A549 (cell line): ENCODE measurements at regions not wholly inside any gene's neighbourhood (a gene's known extent, or its start where the extent isn't known, plus 50 kb on each side); places are given as distances from the start of the nearest gene placed in this dataset.
A peak's percentile ranks its signal among the peaks of the same experiment; 100 is the strongest.

Source experiments
- ATAC-seq, 2 experiments: fragments of 200-7000 bp in 1 of 2; fragments of >200 bp in 1 of 2; cut with Nextera tagmentation in 1 of 2; cut with Tn5 transposase in 1 of 2; 3 replicates each; pipeline versions ENCODE4 v1.8.0 to v1.9.1; 2018 to 2020; ENCODE audit warnings: mild to moderate bottlenecking in 1 of 2, moderate library complexity in 1 of 2
- CTCF ChIA-PET: fragments of 300-600 bp; sonication (Branson Sonifier 250); formaldehyde crosslinking; extraction: SDS; loops from one replicate; lab custom pipeline; 2021; ENCODE audit warnings: antibody characterized with exemption, inconsistent platforms; lab: Yijun Ruan, JAX
- POLR2A ChIA-PET: fragments of 350-600 bp; formaldehyde crosslinking; extraction: SDS; loops from one replicate; lab custom pipeline; 2021; ENCODE audit warnings: antibody characterized with exemption, inconsistent platforms; lab: Yijun Ruan, JAX
- DNase-seq, 2 experiments: peaks; one replicate each; pipeline versions ENCODE4 v3.0.0 to v3.0.0-alpha.2; 2011 to 2016; ENCODE audit warnings: low read depth in 1 of 2, low spot score in 1 of 2
- FAIRE-seq: peaks from 2 replicates; lab custom pipeline; 2011; peaks lifted over from hg19 to GRCh38; lab: Jason Lieb, UNC
- H3K27ac ChIP-seq, 2 experiments: fragments of >200 bp; sonication (Bioruptor Twin); formaldehyde crosslinking; 3 replicates each; pipeline ENCODE4 v1.5.1; 2016 to 2017
- H3K4me1 ChIP-seq: fragments of >200 bp; sonication (Bioruptor Twin); formaldehyde crosslinking; 3 replicates; pipeline ENCODE4 v1.6.1; 2016
- H3K4me2 ChIP-seq: fragments of >200 bp; sonication (Bioruptor Twin); formaldehyde crosslinking; 3 replicates; pipeline ENCODE4 v1.6.1; 2016
- H3K4me3 ChIP-seq: fragments of >200 bp; sonication (Bioruptor Twin); formaldehyde crosslinking; 3 replicates; pipeline ENCODE4 v1.5.1; 2016
- H3K9me3 ChIP-seq: fragments of >200 bp; sonication (Bioruptor Twin); formaldehyde crosslinking; 3 replicates; pipeline ENCODE4 v1.6.1; 2016
- BCL3 ChIP-seq: fragments of >200 bp; sonication (Bioruptor Twin); formaldehyde crosslinking; IDR thresholded peaks from 3 replicates; pipeline ENCODE4 v1.6.1; 2016
- BHLHE40 ChIP-seq: IDR thresholded peaks from 2 replicates; pipeline ENCODE4 v1.6.1; 2012; ENCODE audit warnings: low read depth, low read length, inconsistent platforms
- CEBPB ChIP-seq, 2 experiments: fragments of >200 bp in 1 of 2; sonication (Bioruptor Twin) in 1 of 2; formaldehyde crosslinking in 1 of 2; IDR thresholded peaks; 2 replicates each; pipeline ENCODE4 v1.6.1; 2012 to 2016
- CHD2 ChIP-seq: fragments of 150-350 bp; IDR thresholded peaks from 2 replicates; pipeline ENCODE4 v1.6.1; 2014; ENCODE audit warnings: low read length; ENCODE audit not compliant: partially characterized antibody
- CHD4 ChIP-seq: fragments of 200-600 bp; sonication (generic); IDR thresholded peaks from 2 replicates; pipeline ENCODE4 v1.6.1; 2016; ENCODE audit warnings: antibody characterized with exemption, mild to moderate bottlenecking, borderline replicate concordance
- EHF ChIP-seq: fragments of 250-450 bp; sonication (Bioruptor Pico); IDR thresholded peaks from 2 replicates; pipeline ENCODE4 v1.5.0; 2020; ENCODE audit warnings: mild to moderate bottlenecking
- HES2 ChIP-seq: fragments of >200 bp; sonication (Bioruptor Twin); formaldehyde crosslinking; IDR thresholded peaks from 2 replicates; pipeline ENCODE4 v1.6.1; 2016
- HEYL ChIP-seq: fragments of 250-450 bp; sonication (Bioruptor Pico); IDR thresholded peaks from 2 replicates; pipeline ENCODE4 v1.8.0; 2021; ENCODE audit warnings: mild to moderate bottlenecking, moderate library complexity
- HOXB13 ChIP-seq: fragments of 250-450 bp; sonication (Bioruptor Pico); IDR thresholded peaks from 2 replicates; pipeline ENCODE4 v1.5.0; 2020; ENCODE audit warnings: low read depth, mild to moderate bottlenecking, moderate library complexity
- HOXB5 ChIP-seq: fragments of 250-450 bp; sonication (Bioruptor Pico); IDR thresholded peaks from 2 replicates; pipeline ENCODE4 v1.5.0; 2020; ENCODE audit warnings: mild to moderate bottlenecking, moderate library complexity
- JUN ChIP-seq, 2 experiments: fragments of >200 bp; sonication (Bioruptor Twin); formaldehyde crosslinking; IDR thresholded peaks; 2 replicates in 1 of 2; 3 replicates in 1 of 2; pipeline ENCODE4 v1.6.1; 2016 to 2017
- KDM1A ChIP-seq: fragments of 200-600 bp; sonication (generic); IDR thresholded peaks from 2 replicates; pipeline ENCODE4 v1.6.1; 2016; ENCODE audit warnings: low read depth, mild to moderate bottlenecking
- MAFK ChIP-seq: fragments of 450-650 bp; IDR thresholded peaks from 2 replicates; pipeline ENCODE4 v1.6.1; 2014; ENCODE audit not compliant: partially characterized antibody
- NPAS2 ChIP-seq: fragments of 250-450 bp; sonication (Bioruptor Pico); IDR thresholded peaks from 2 replicates; pipeline ENCODE4 v1.8.0; 2022; ENCODE audit warnings: mild to moderate bottlenecking, moderate library complexity, borderline replicate concordance
- NR3C1 ChIP-seq: fragments of >200 bp; sonication (Bioruptor Twin); formaldehyde crosslinking; IDR thresholded peaks from 3 replicates; pipeline ENCODE4 v1.6.1; 2017
- POLR2AphosphoS2 ChIP-seq: conservative IDR thresholded peaks from 2 replicates; pipeline ENCODE4 v1.6.1; 2012; ENCODE audit warnings: low read length, improper control_type of control experiment, inconsistent platforms
- REST ChIP-seq: fragments of 200-600 bp; sonication (generic); IDR thresholded peaks from 2 replicates; pipeline ENCODE4 v1.6.1; 2016; ENCODE audit warnings: antibody characterized with exemption, mild to moderate bottlenecking, moderate library complexity
- SREBF2 ChIP-seq: fragments of 450-650 bp; IDR thresholded peaks from 2 replicates; pipeline ENCODE4 v1.6.1; 2014; ENCODE audit warnings: mild to moderate bottlenecking, moderate library complexity
- ZC3H11A ChIP-seq: fragments of 450-650 bp; IDR thresholded peaks from 2 replicates; pipeline ENCODE4 v1.6.1; 2014; ENCODE audit warnings: antibody characterized with exemption, mild to moderate bottlenecking
- WGBS: methylation state at CpG from one replicate; pipeline ENCODE4 v1.1.6; 2017; ENCODE audit errors: missing lambda C conversion rate; 5-methylcytosine and 5-hydroxymethylcytosine counted together

- CTCF ChIA-PET = interaction anchor here (1.2 kb wide), 1 partner anchor 10 kb away, joined by 3 read pairs; no protein-coding TSS in a partner anchor
- ATAC-seq (no peak), DNase-seq (no peak), FAIRE-seq (no peak)
- Histone ChIP-seq H3K4me3 (no peak overlapping the region), H3K27ac (no peak overlapping the region), H3K4me2 (no peak overlapping the region), H3K4me1 (no peaks in the 10 kb centered on the region), H3K9me3 (peaks cover 4% of the 10 kb centered on the region; the same call in 1 of the 3 replicates)
- no peak for TF ChIP-seq SREBF2
- no peak for TF ChIP-seq ZC3H11A
- TF ChIP-seq HEYL (CRISPR knock-in tag) = no peak
- no peak for TF ChIP-seq JUN (IDR thresholded peaks at IDR 0.05)
- TF ChIP-seq REST = no peak
- no peak for TF ChIP-seq HES2
- no peak for TF ChIP-seq EHF
- TF ChIP-seq NPAS2 = no peak
- TF ChIP-seq HOXB13 = no peak
- TF ChIP-seq CHD2 = no peak
- TF ChIP-seq POLR2AphosphoS2 = no peak
- TF ChIP-seq CEBPB (IDR thresholded peaks at IDR 0.05) = no peak
- WGBS = under 1% methylated on average over 10 of the region's 10 CpGs
- POLR2A ChIA-PET = no interaction called here
Observed at GRCh38 chr7:155154586-155154985, 84.5 kb downstream of the HTR5A start.

- ChIA-PET POLR2A (no interaction called here), CTCF (interaction anchor here (1.0 kb wide), 1 partner anchor 183 kb away, joined by 3 read pairs; no protein-coding TSS in a partner anchor)
- no peak overlapping the region for H3K27ac ChIP-seq
- no peaks in the 10 kb centered on the region for H3K4me1 ChIP-seq
- DNase-seq (no peak), FAIRE-seq (no peak), ATAC-seq (no peak)
- no peak overlapping the region for H3K4me2 ChIP-seq
- 1% methylated on average over 5 of the region's 5 CpGs for WGBS
- no peak for TF ChIP-seq CHD4
- TF ChIP-seq KDM1A = no peak
- TF ChIP-seq SREBF2 = no peak
- no peak for TF ChIP-seq BCL3
- no peak for TF ChIP-seq NR3C1
- TF ChIP-seq MAFK = no peak
- TF ChIP-seq HOXB5 (CRISPR knock-in tag) = no peak
- peaks cover 4% of the 10 kb centered on the region; the same call in 1 of the 3 replicates for H3K9me3 ChIP-seq
- H3K4me3 ChIP-seq = no peak overlapping the region
Observed at GRCh38 chr7:155161690-155162089, 91.6 kb downstream of the HTR5A start.

GRCh38 chr7:155162422-155162821, 92.3 kb downstream of the HTR5A start:
- DNase-seq = no peak
- no peak for ATAC-seq
- Histone ChIP-seq H3K4me3 (no peak overlapping the region), H3K27ac (no peak overlapping the region), H3K9me3 (peaks cover 4% of the 10 kb centered on the region; the same call in 1 of the 3 replicates), H3K4me2 (no peak overlapping the region), H3K4me1 (no peaks in the 10 kb centered on the region)
- ChIA-PET POLR2A (no interaction called here), CTCF (interaction anchor here (2.5 kb wide), 1 partner anchor 182 kb away, joined by 8 read pairs; no protein-coding TSS in a partner anchor)
- TF ChIP-seq BHLHE40 = no peak
- TF ChIP-seq MAFK = peak; percentile 67
- no peak for FAIRE-seq
